ENCODE measurements at regions not wholly inside any gene's neighbourhood (a gene's known extent, or its start where the extent isn't known, plus 50 kb on each side); places are given as distances from the start of the nearest gene placed in this dataset.

- TF ChIP-seq EZH2 (IDR thresholded peaks at IDR 0.05; ENCODE audit: borderline replicate concordance, insufficient read depth, low read depth, low read length, poor library complexity, severe bottlenecking): no peak
- TF ChIP-seq CTCF (IDR thresholded peaks at IDR 0.05): no peak
These were observed 649.8 kb upstream of the MBL2 start for GRCh38 chr10:53422223-53422888.

Data from B cell (primary cell).